ENCODE measurements at regions not wholly inside any gene's neighbourhood (a gene's known extent, or its start where the extent isn't known, plus 50 kb on each side); places are given as distances from the start of the nearest gene placed in this dataset.

- no peak for DNase-seq
These were observed 60.3 kb downstream of the DACT1 start for GRCh38 chr14:58697930-58698642.

GRCh38 chr14:58699681-58700205 is 62.0 kb downstream of the DACT1 start:
- DNase-seq: no peak

- no peak for DNase-seq
These were observed 63.4 kb downstream of the DACT1 start for GRCh38 chr14:58701156-58701555.

- DNase-seq: no peak
These were observed 63.8 kb downstream of the DACT1 start for GRCh38 chr14:58701604-58702003.

GRCh38 chr14:58702441-58703160 is 64.8 kb downstream of the DACT1 start:
- no peak for DNase-seq

- DNase-seq: no peak
These were observed 65.4 kb downstream of the DACT1 start for GRCh38 chr14:58703161-58703506.

- DNase-seq: no peak
These were observed 67.3 kb downstream of the DACT1 start for GRCh38 chr14:58705066-58705465.

- no peak for DNase-seq
These were observed 70.2 kb downstream of the DACT1 start for GRCh38 chr14:58707949-58708348.

- DNase-seq: no peak
These were observed 72.2 kb downstream of the DACT1 start for GRCh38 chr14:58709949-58710348.

GRCh38 chr14:58711382-58711781 is 73.6 kb downstream of the DACT1 start:
- DNase-seq: no peak

GRCh38 chr14:58712357-58712756 is 74.6 kb downstream of the DACT1 start:
- DNase-seq: no peak

GRCh38 chr14:58713677-58714076 is 75.9 kb downstream of the DACT1 start:
- no peak for DNase-seq

GRCh38 chr14:58716706-58717105 is 78.9 kb downstream of the DACT1 start:
- no peak for DNase-seq

- DNase-seq: no peak
These were observed 79.4 kb downstream of the DACT1 start for GRCh38 chr14:58717211-58717610.

GRCh38 chr14:58717813-58718212 is 80.1 kb downstream of the DACT1 start:
- DNase-seq: no peak

GRCh38 chr14:58718226-58719205 is 80.8 kb downstream of the DACT1 start:
- DNase-seq: no peak

GRCh38 chr14:58721723-58722122 is 84.0 kb downstream of the DACT1 start:
- no peak for DNase-seq

- DNase-seq: no peak
These were observed 84.7 kb downstream of the DACT1 start for GRCh38 chr14:58722441-58722840.

GRCh38 chr14:58724206-58724605 is 86.4 kb downstream of the DACT1 start:
- DNase-seq: no peak

- DNase-seq: no peak
These were observed 86.9 kb downstream of the DACT1 start for GRCh38 chr14:58724702-58725101.

- no peak for DNase-seq
These were observed 87.5 kb downstream of the DACT1 start for GRCh38 chr14:58725226-58725625.

GRCh38 chr14:58725871-58726270 is 88.1 kb downstream of the DACT1 start:
- no peak for DNase-seq

- DNase-seq: no peak
These were observed 93.2 kb downstream of the DACT1 start for GRCh38 chr14:58730792-58731464.

Data from AML-193 (cell line).